ENCODE measurements at regions not wholly inside any gene's neighbourhood (a gene's known extent, or its start where the extent isn't known, plus 50 kb on each side); places are given as distances from the start of the nearest gene placed in this dataset.

- TF ChIP-seq HMGA2 (CRISPR knock-in tag; IDR thresholded peaks at IDR 0.05) (no peak), ATF1 (CRISPR knock-in tag; IDR thresholded peaks at IDR 0.05) (no peak)
These were observed 365.9 kb upstream of the IGFBP3 start (continued) for GRCh38 chr7:46286957-46287356.

- H3K4me1 Mint-ChIP-seq: peaks cover 31% of the 10 kb centered on the region
These were observed 365.3 kb upstream of the IGFBP3 start for GRCh38 chr7:46286356-46286755.

More at GRCh38 chr7:46286356-46286755, 365.3 kb upstream of the IGFBP3 start:
- DNase-seq (ENCODE audit: low spot score) (no peak), ATAC-seq (no peak)
- Mint-ChIP-seq H3K4me3 (no peak overlapping the region), H3K27me3 (ENCODE audit: low read depth) (no peaks in the 10 kb centered on the region), H3K27ac (no peak overlapping the region), H3K9me3 (no peaks in the 10 kb centered on the region), H3K36me3 (no peaks in the 10 kb centered on the region)
- ChIA-PET POLR2A (no interaction called here), CTCF (interaction anchor here (0.7 kb wide), 1 partner anchor 372 kb away, joined by 3 read pairs; no protein-coding TSS in a partner anchor)
- TF ChIP-seq TCF7 (CRISPR knock-in tag; IDR thresholded peaks at IDR 0.05; ENCODE audit: low read depth) (no peak), ZNF423 (CRISPR knock-in tag; IDR thresholded peaks at IDR 0.05) (no peak), E2F4 (CRISPR knock-in tag; IDR thresholded peaks at IDR 0.05; ENCODE audit: borderline replicate concordance, low read depth) (no peak), ARID4B (CRISPR knock-in tag; IDR thresholded peaks at IDR 0.05; ENCODE audit: borderline replicate concordance) (no peak), ZBTB21 (CRISPR knock-in tag; IDR thresholded peaks at IDR 0.05; ENCODE audit: borderline replicate concordance) (no peak), ERG (CRISPR knock-in tag; IDR thresholded peaks at IDR 0.05) (no peak), ZNF281 (CRISPR knock-in tag; IDR thresholded peaks at IDR 0.05) (no peak), ZNF425 (CRISPR knock-in tag; conservative IDR thresholded peaks at IDR 0.05) (no peak), ESRRA (CRISPR knock-in tag; IDR thresholded peaks at IDR 0.05; ENCODE audit: borderline replicate concordance) (no peak), FOXK1 (CRISPR knock-in tag; IDR thresholded peaks at IDR 0.05) (no peak), CDX4 (CRISPR knock-in tag; IDR thresholded peaks at IDR 0.05; ENCODE audit: borderline replicate concordance) (no peak), USF1 (CRISPR knock-in tag; IDR thresholded peaks at IDR 0.05) (no peak)
